SK-N-SH treated with all-trans-retinoic acid at 6 μM for 48 hours (cell line): ENCODE measurements at regions not wholly inside any gene's neighbourhood (a gene's known extent, or its start where the extent isn't known, plus 50 kb on each side); places are given as distances from the start of the nearest gene placed in this dataset.

Experiments used
- ATAC-seq: fragments of 200-7000 bp; cut with Tn5 transposase; 3 replicates; pipeline ENCODE4 v1.9.1; 2020; ENCODE audit warnings: mild to moderate bottlenecking, moderate library complexity
- ARNTL ChIP-seq: fragments of 450-650 bp; formaldehyde crosslinking; IDR thresholded peaks from 2 replicates; pipeline ENCODE4 v1.5.0; 2020; ENCODE audit warnings: low read depth, mild to moderate bottlenecking, moderate library complexity, borderline replicate concordance
- BACH2 ChIP-seq: fragments of 250-450 bp; sonication (Bioruptor Pico); IDR thresholded peaks from 2 replicates; pipeline ENCODE4 v1.9.0; 2021; ENCODE audit warnings: mild to moderate bottlenecking, borderline replicate concordance
- CREB5 ChIP-seq: fragments of 250-450 bp; sonication (Bioruptor Pico); IDR thresholded peaks from 2 replicates; pipeline ENCODE4 v1.5.1; 2020; ENCODE audit warnings: low read depth, mild to moderate bottlenecking, moderate library complexity
- CSDC2 ChIP-seq: fragments of 250-450 bp; sonication (Bioruptor Pico); IDR thresholded peaks from 2 replicates; pipeline ENCODE4 v1.5.0; 2020; ENCODE audit warnings: mild to moderate bottlenecking, moderate library complexity
- CSRNP3 ChIP-seq: fragments of 250-450 bp; sonication (Bioruptor Pico); IDR thresholded peaks from 2 replicates; pipeline ENCODE4 v1.5.1; 2021; ENCODE audit warnings: mild to moderate bottlenecking, moderate library complexity
- ESRRG ChIP-seq: fragments of 250-450 bp; sonication (Bioruptor Pico); IDR thresholded peaks from 2 replicates; pipeline ENCODE4 v1.6.1; 2021; ENCODE audit warnings: mild to moderate bottlenecking
- GLIS3 ChIP-seq: fragments of 250-450 bp; sonication (Bioruptor Pico); IDR thresholded peaks from 2 replicates; pipeline ENCODE4 v1.5.0; 2020; ENCODE audit warnings: mild to moderate bottlenecking, moderate library complexity
- ISL1 ChIP-seq: fragments of 250-450 bp; sonication (Bioruptor Pico); IDR thresholded peaks from 2 replicates; pipeline ENCODE4 v2.1.2; 2022; ENCODE audit warnings: mild to moderate bottlenecking, moderate library complexity
- PATZ1 ChIP-seq: fragments of 250-450 bp; sonication (Bioruptor Pico); IDR thresholded peaks from 2 replicates; pipeline ENCODE4 v1.8.0; 2020; ENCODE audit warnings: mild to moderate bottlenecking, moderate library complexity, borderline replicate concordance
- POU6F1 ChIP-seq: fragments of 250-450 bp; sonication (Bioruptor Pico); IDR thresholded peaks from 2 replicates; pipeline ENCODE4 v1.8.0; 2021; ENCODE audit warnings: low read depth, mild to moderate bottlenecking, moderate library complexity, borderline replicate concordance
- PPARA ChIP-seq: fragments of 250-450 bp; sonication (Bioruptor Pico); IDR thresholded peaks from 2 replicates; pipeline ENCODE4 v1.5.0; 2020; ENCODE audit warnings: mild to moderate bottlenecking, borderline replicate concordance
- RARB ChIP-seq: fragments of 250-450 bp; sonication (Bioruptor Pico); IDR thresholded peaks from 2 replicates; pipeline ENCODE4 v1.8.0; 2021; ENCODE audit warnings: mild to moderate bottlenecking, moderate library complexity
- SNAI2 ChIP-seq: fragments of 250-450 bp; sonication (Bioruptor Pico); IDR thresholded peaks from 2 replicates; pipeline ENCODE4 v1.5.0; 2020; ENCODE audit warnings: mild to moderate bottlenecking, moderate library complexity
- TCF4 ChIP-seq: fragments of 250-450 bp; sonication (Bioruptor Pico); IDR thresholded peaks from 2 replicates; pipeline ENCODE4 v1.8.0; 2021; ENCODE audit warnings: mild to moderate bottlenecking, moderate library complexity, borderline replicate concordance
- TOX ChIP-seq: fragments of 250-450 bp; sonication (Bioruptor Pico); IDR thresholded peaks from 2 replicates; pipeline ENCODE4 v1.8.0; 2021; ENCODE audit warnings: mild to moderate bottlenecking, moderate library complexity, borderline replicate concordance
- TSHZ2 ChIP-seq: fragments of 250-450 bp; sonication (Bioruptor Pico); IDR thresholded peaks from 2 replicates; pipeline ENCODE4 v1.5.0; 2020; ENCODE audit warnings: mild to moderate bottlenecking, moderate library complexity
- ZC3H10 ChIP-seq: fragments of 250-450 bp; sonication (Bioruptor Pico); IDR thresholded peaks from 2 replicates; pipeline ENCODE4 v1.5.1; 2021; ENCODE audit warnings: mild to moderate bottlenecking, moderate library complexity
- ZFP3 ChIP-seq: fragments of 250-450 bp; sonication (Bioruptor Pico); IDR thresholded peaks from 2 replicates; pipeline ENCODE4 v1.5.0; 2020; ENCODE audit warnings: mild to moderate bottlenecking, moderate library complexity
- ZNF565 ChIP-seq: fragments of 450-650 bp; formaldehyde crosslinking; conservative IDR thresholded peaks from 2 replicates; pipeline ENCODE4 v1.5.0; 2020; ENCODE audit warnings: low read depth, mild to moderate bottlenecking, moderate library complexity
- ZNF70 ChIP-seq: fragments of 450-650 bp; formaldehyde crosslinking; IDR thresholded peaks from 2 replicates; pipeline ENCODE4 v1.5.0; 2020; ENCODE audit warnings: mild to moderate bottlenecking, moderate library complexity
- ZNF8 ChIP-seq: fragments of 450-650 bp; formaldehyde crosslinking; IDR thresholded peaks from 2 replicates; pipeline ENCODE4 v1.5.0; 2020; ENCODE audit warnings: mild to moderate bottlenecking, moderate library complexity

- ATAC-seq: no peak; the same call in 2 of the 3 replicates
- TF ChIP-seq TCF4 (CRISPR knock-in tag) (no peak), ARNTL (CRISPR knock-in tag) (no peak), ZNF565 (CRISPR knock-in tag) (no peak), TOX (CRISPR knock-in tag) (no peak), GLIS3 (CRISPR knock-in tag) (no peak), ISL1 (CRISPR knock-in tag) (no peak), BACH2 (CRISPR knock-in tag) (no peak), RARB (CRISPR knock-in tag) (no peak), ZFP3 (CRISPR knock-in tag) (no peak), SNAI2 (CRISPR knock-in tag) (no peak), ZNF70 (CRISPR knock-in tag) (no peak), ZNF8 (CRISPR knock-in tag) (no peak), CSRNP3 (no peak), PATZ1 (CRISPR knock-in tag) (no peak), TSHZ2 (CRISPR knock-in tag) (no peak)
Observed at GRCh38 chr10:94111367-94111766, 117.6 kb downstream of the PLCE1 start.

GRCh38 chr10:94112321-94112720, 118.6 kb downstream of the PLCE1 start:
- no peak for ATAC-seq
- TF ChIP-seq GLIS3 (CRISPR knock-in tag) (no peak), CREB5 (CRISPR knock-in tag) (no peak), ZNF565 (CRISPR knock-in tag) (no peak), BACH2 (CRISPR knock-in tag) (no peak)

- ATAC-seq: peak; percentile 47
- no peak for TF ChIP-seq ZNF565 (CRISPR knock-in tag)
- no peak for TF ChIP-seq POU6F1 (CRISPR knock-in tag)
Observed at GRCh38 chr10:94115725-94116124, 122.0 kb downstream of the PLCE1 start.

- no peak for ATAC-seq
- TF ChIP-seq PPARA (CRISPR knock-in tag): no peak
- no peak for TF ChIP-seq ARNTL (CRISPR knock-in tag)
- TF ChIP-seq BACH2 (CRISPR knock-in tag): no peak
- no peak for TF ChIP-seq ZC3H10 (CRISPR knock-in tag)
- no peak for TF ChIP-seq GLIS3 (CRISPR knock-in tag)
- no peak for TF ChIP-seq PATZ1 (CRISPR knock-in tag)
- no peak for TF ChIP-seq CSDC2 (CRISPR knock-in tag)
- TF ChIP-seq CREB5 (CRISPR knock-in tag): no peak
- no peak for TF ChIP-seq ESRRG (CRISPR knock-in tag)
- TF ChIP-seq SNAI2 (CRISPR knock-in tag): no peak
- TF ChIP-seq ZNF8 (CRISPR knock-in tag): no peak
- no peak for TF ChIP-seq RARB (CRISPR knock-in tag)
Observed at GRCh38 chr10:94116848-94117247, 123.1 kb downstream of the PLCE1 start.
